NB4 (cell line): ENCODE measurements at regions not wholly inside any gene's neighbourhood (a gene's known extent, or its start where the extent isn't known, plus 50 kb on each side); places are given as distances from the start of the nearest gene placed in this dataset.

Experiments
- POLR2A ChIP-seq: IDR thresholded peaks from 2 replicates; pipeline ENCODE4 v1.6.1; 2011; ENCODE audit warnings: mild to moderate bottlenecking; ENCODE audit not compliant: insufficient read length; ENCODE audit errors: extremely low read depth
- TF ChIP-seq, protein P1 (sequence below): IDR thresholded peaks from one replicate; pipeline ENCODE4 v1.5.1; 2012; ENCODE audit warnings: low read depth, low read length
- TF ChIP-seq, protein P2 (sequence below): IDR thresholded peaks from 2 replicates; pipeline ENCODE4 v1.6.1; 2011; ENCODE audit warnings: low read depth, low read length

DNA sequence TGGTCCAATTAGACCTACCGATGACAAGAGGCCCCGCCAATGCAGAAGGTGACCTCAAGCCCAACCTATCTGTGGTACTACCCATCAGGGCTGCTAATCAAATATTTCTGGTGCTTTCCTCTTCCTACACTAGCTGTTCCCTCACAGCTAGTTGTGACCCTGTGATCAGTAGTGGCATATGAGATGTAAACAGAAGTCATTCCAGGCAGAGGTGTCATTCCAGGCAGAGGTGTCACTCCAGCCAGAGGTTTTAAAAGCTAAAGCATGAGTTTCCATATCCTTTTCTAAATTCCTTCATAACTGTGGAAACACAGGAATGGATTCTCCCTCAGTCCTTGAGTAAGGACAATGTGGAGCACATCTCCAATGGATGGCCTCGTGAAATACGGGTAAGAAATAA is 110.9 kb upstream of the DNAJC10 start:
- no peak for TF ChIP-seq POLR2A
- TF ChIP-seq, protein P1, sequence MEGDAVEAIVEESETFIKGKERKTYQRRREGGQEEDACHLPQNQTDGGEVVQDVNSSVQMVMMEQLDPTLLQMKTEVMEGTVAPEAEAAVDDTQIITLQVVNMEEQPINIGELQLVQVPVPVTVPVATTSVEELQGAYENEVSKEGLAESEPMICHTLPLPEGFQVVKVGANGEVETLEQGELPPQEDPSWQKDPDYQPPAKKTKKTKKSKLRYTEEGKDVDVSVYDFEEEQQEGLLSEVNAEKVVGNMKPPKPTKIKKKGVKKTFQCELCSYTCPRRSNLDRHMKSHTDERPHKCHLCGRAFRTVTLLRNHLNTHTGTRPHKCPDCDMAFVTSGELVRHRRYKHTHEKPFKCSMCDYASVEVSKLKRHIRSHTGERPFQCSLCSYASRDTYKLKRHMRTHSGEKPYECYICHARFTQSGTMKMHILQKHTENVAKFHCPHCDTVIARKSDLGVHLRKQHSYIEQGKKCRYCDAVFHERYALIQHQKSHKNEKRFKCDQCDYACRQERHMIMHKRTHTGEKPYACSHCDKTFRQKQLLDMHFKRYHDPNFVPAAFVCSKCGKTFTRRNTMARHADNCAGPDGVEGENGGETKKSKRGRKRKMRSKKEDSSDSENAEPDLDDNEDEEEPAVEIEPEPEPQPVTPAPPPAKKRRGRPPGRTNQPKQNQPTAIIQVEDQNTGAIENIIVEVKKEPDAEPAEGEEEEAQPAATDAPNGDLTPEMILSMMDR, result no peak
- TF ChIP-seq, protein P2, sequence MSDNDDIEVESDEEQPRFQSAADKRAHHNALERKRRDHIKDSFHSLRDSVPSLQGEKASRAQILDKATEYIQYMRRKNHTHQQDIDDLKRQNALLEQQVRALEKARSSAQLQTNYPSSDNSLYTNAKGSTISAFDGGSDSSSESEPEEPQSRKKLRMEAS, result no peak
